IMR-90 (cell line): ENCODE measurements at regions not wholly inside any gene's neighbourhood (a gene's known extent, or its start where the extent isn't known, plus 50 kb on each side); places are given as distances from the start of the nearest gene placed in this dataset.

Experiments
- ATAC-seq: fragments of 200-7000 bp; cut with Tn5 transposase; 2 replicates; pipeline ENCODE4 v1.9.1; 2020; ENCODE audit warnings: low read depth, mild to moderate bottlenecking, moderate library complexity
- BruUV-seq: library from RNA; stranded (reverse); fragments of 400-500 nt; replicated peaks from 2 replicates; lab custom pipeline; 2021; lab: Mats Ljungman, UMichigan
- CTCF ChIA-PET: fragments of 300-600 bp; formaldehyde crosslinking; extraction: SDS; loops from one replicate; lab custom pipeline; 2021; ENCODE audit warnings: antibody characterized with exemption; lab: Yijun Ruan, JAX
- POLR2A ChIA-PET: fragments of 300-600 bp; sonication (Branson Sonifier 250); formaldehyde crosslinking; loops from one replicate; lab custom pipeline; 2022; ENCODE audit warnings: antibody characterized with exemption; ENCODE audit not compliant: unreplicated experiment; lab: Charles Lee
- DNase-seq: peaks from one replicate; pipeline ENCODE4 v3.0.0; 2013
- H2AFZ ChIP-seq: replicated peaks from 2 replicates; pipeline ENCODE3; 2013; ENCODE audit warnings: low read length, mild to moderate bottlenecking; ENCODE audit not compliant: poor library complexity
- H2AK5ac ChIP-seq: 2 replicates; pipeline ENCODE4 v1.6.1; 2013; ENCODE audit warnings: low read depth, low read length, inconsistent platforms
- H2AK9ac ChIP-seq: replicated peaks from 2 replicates; pipeline ENCODE3; 2013; ENCODE audit warnings: mild to moderate bottlenecking, low read depth, low read length, moderate library complexity; ENCODE audit not compliant: poor library complexity
- H2BK120ac ChIP-seq: 2 replicates; pipeline ENCODE4 v1.6.1; 2013; ENCODE audit warnings: low read depth, low read length, inconsistent platforms
- H2BK15ac ChIP-seq: 3 replicates; pipeline ENCODE4 v1.6.1; 2013; ENCODE audit warnings: low read depth, low read length, inconsistent platforms
- H2BK20ac ChIP-seq: 2 replicates; pipeline ENCODE4 v1.6.1; 2013; ENCODE audit warnings: low read depth, mild to moderate bottlenecking, inconsistent platforms, low read length, moderate library complexity
- H2BK5ac ChIP-seq: 2 replicates; pipeline ENCODE4 v1.6.1; 2013; ENCODE audit warnings: mild to moderate bottlenecking, low read depth, low read length, inconsistent platforms; ENCODE audit not compliant: poor library complexity, severe bottlenecking
- H3K14ac ChIP-seq: replicated peaks from 2 replicates; pipeline ENCODE4 v1.6.1; 2013; ENCODE audit warnings: low read depth, low read length, inconsistent platforms
- H3K18ac ChIP-seq: 2 replicates; pipeline ENCODE4 v1.6.1; 2013; ENCODE audit warnings: low read depth, low read length, control low read depth
- H3K23ac ChIP-seq: 2 replicates; pipeline ENCODE4 v1.6.1; 2013; ENCODE audit warnings: low read depth, low read length, inconsistent platforms
- H3K27ac ChIP-seq: 2 replicates; pipeline ENCODE4 v1.5.1; 2013; ENCODE audit warnings: mild to moderate bottlenecking, control low read depth, low read length; ENCODE audit not compliant: insufficient read depth
- H3K27me3 ChIP-seq: 2 replicates; pipeline ENCODE4 v1.6.1; 2013; ENCODE audit warnings: low read length; ENCODE audit not compliant: control insufficient read depth, insufficient read depth
- H3K36me3 ChIP-seq: 2 replicates; pipeline ENCODE4 v1.6.1; 2013; ENCODE audit warnings: low read length, mixed read lengths; ENCODE audit not compliant: control insufficient read depth, insufficient read depth
- H3K4ac ChIP-seq: 2 replicates; pipeline ENCODE4 v1.6.1; 2013; ENCODE audit warnings: low read depth, low read length, inconsistent platforms
- H3K4me1 ChIP-seq: 2 replicates; pipeline ENCODE4 v1.6.1; 2013; ENCODE audit warnings: low read length, mixed read lengths; ENCODE audit not compliant: control insufficient read depth, insufficient read depth
- H3K4me2 ChIP-seq: 2 replicates; pipeline ENCODE4 v1.6.1; 2013; ENCODE audit warnings: low read depth, mild to moderate bottlenecking, control low read depth, low read length, moderate library complexity
- H3K4me3 ChIP-seq: 2 replicates; pipeline ENCODE4 v1.5.1; 2013; ENCODE audit warnings: low read depth, mild to moderate bottlenecking, control low read depth, low read length, moderate library complexity; ENCODE audit not compliant: insufficient read depth
- H3K56ac ChIP-seq: 2 replicates; pipeline ENCODE4 v1.6.1; 2013; ENCODE audit warnings: low read length, inconsistent platforms; ENCODE audit not compliant: insufficient read depth; ENCODE audit errors: extremely low read depth
- H3K79me1 ChIP-seq, 2 experiments: 2 replicates each; pipeline ENCODE4 v1.6.1; 2013; ENCODE audit warnings: low read length in 2 of 2, inconsistent platforms in 1 of 2, low read depth in 1 of 2
- H3K9ac ChIP-seq: 2 replicates; pipeline ENCODE4 v1.6.1; 2013; ENCODE audit warnings: low read depth, low read length, control low read depth
- H3K9me1 ChIP-seq: 2 replicates; pipeline ENCODE4 v1.6.1; 2013; ENCODE audit warnings: low read length, inconsistent platforms; ENCODE audit not compliant: insufficient read depth
- H3K9me3 ChIP-seq: 2 replicates; pipeline ENCODE4 v1.6.1; 2013; ENCODE audit warnings: low read length; ENCODE audit not compliant: control insufficient read depth, insufficient read depth
- H4K20me1 ChIP-seq: 2 replicates; pipeline ENCODE4 v1.6.1; 2013; ENCODE audit warnings: low read length, inconsistent platforms; ENCODE audit not compliant: insufficient read depth
- H4K5ac ChIP-seq: 2 replicates; pipeline ENCODE4 v1.6.1; 2013; ENCODE audit warnings: mild to moderate bottlenecking, low read depth, low read length, control low read depth
- H4K8ac ChIP-seq, 2 experiments: 2 replicates each; pipeline ENCODE4 v1.6.1; 2013; ENCODE audit warnings: low read depth in 2 of 2, low read length in 2 of 2, control low read depth in 1 of 2, inconsistent platforms in 1 of 2
- H4K91ac ChIP-seq: 2 replicates; pipeline ENCODE4 v1.6.1; 2013; ENCODE audit warnings: low read depth, low read length, inconsistent platforms; ENCODE audit not compliant: insufficient read depth
- MAFK ChIP-seq: IDR thresholded peaks from 2 replicates; pipeline ENCODE4 v1.6.1; 2012; ENCODE audit warnings: low read depth, low read length, improper control_type of control experiment
- RFX5 ChIP-seq: IDR thresholded peaks from 2 replicates; pipeline ENCODE4 v1.8.0; 2012; ENCODE audit warnings: low read depth, mild to moderate bottlenecking, low read length, moderate library complexity
- WGBS, 2 experiments: methylation state at CpG; one replicate each; pipeline versions ENCODE4 v1.1.5 to v1.1.7; 2013; ENCODE audit warnings: missing lambda C conversion rate in 2 of 2; ENCODE audit not compliant: insufficient read length in 1 of 2; ENCODE audit errors: extremely low coverage in 2 of 2; 5-methylcytosine and 5-hydroxymethylcytosine counted together
- dilution Hi-C: fragments of 300-500 bp; cut with HindIII; formaldehyde crosslinking; loops from one replicate; pipeline ENCODE4 v1.14.3; 2018; ENCODE audit warnings: low sequenced_read_pairs; ENCODE audit not compliant: unreplicated experiment
- in situ Hi-C: fragments of 300-500 bp; cut with MboI; formaldehyde crosslinking; loops from 3 replicates; pipeline ENCODE4 v1.14.3; 2019; ENCODE audit warnings: low sequenced_read_pairs, inconsistent platforms, mixed read lengths
- intact Hi-C: fragments of 100-400 bp; cut with micrococcal nuclease; formaldehyde crosslinking; loops from 2 replicates; pipeline ENCODE4 v1.10.0; 2022
- TF ChIP-seq, protein P1 (sequence below): conservative IDR thresholded peaks from 2 replicates; pipeline ENCODE4 v1.5.1; 2012; ENCODE audit warnings: mild to moderate bottlenecking, low read depth, low read length, improper control_type of control experiment

GRCh38 chr1:47612819-47613218, 175.0 kb downstream of the FOXD2 start:
- no peak overlapping the region for H3K4me2 ChIP-seq
- no peak for DNase-seq
- no peak overlapping the region for H2BK5ac ChIP-seq
- H3K14ac ChIP-seq: no peak overlapping the region
- no peaks in the 10 kb centered on the region for H3K36me3 ChIP-seq
- H4K91ac ChIP-seq: no peak overlapping the region
- no peaks in the 10 kb centered on the region for H3K79me1 ChIP-seq
- no peaks in the 10 kb centered on the region for H3K4me1 ChIP-seq
- POLR2A ChIA-PET: no interaction called here
- in situ Hi-C loops (no loop called here), dilution Hi-C loops (no loop called here), intact Hi-C loops (no loop called here)
- H2BK20ac ChIP-seq: no peak overlapping the region
- H3K56ac ChIP-seq: no peak overlapping the region
- no CpG with 5 or more reads among the region's 1 CpG for WGBS, 2 experiments
- peak; percentile 95 for TF ChIP-seq MAFK
- TF ChIP-seq, protein P1, sequence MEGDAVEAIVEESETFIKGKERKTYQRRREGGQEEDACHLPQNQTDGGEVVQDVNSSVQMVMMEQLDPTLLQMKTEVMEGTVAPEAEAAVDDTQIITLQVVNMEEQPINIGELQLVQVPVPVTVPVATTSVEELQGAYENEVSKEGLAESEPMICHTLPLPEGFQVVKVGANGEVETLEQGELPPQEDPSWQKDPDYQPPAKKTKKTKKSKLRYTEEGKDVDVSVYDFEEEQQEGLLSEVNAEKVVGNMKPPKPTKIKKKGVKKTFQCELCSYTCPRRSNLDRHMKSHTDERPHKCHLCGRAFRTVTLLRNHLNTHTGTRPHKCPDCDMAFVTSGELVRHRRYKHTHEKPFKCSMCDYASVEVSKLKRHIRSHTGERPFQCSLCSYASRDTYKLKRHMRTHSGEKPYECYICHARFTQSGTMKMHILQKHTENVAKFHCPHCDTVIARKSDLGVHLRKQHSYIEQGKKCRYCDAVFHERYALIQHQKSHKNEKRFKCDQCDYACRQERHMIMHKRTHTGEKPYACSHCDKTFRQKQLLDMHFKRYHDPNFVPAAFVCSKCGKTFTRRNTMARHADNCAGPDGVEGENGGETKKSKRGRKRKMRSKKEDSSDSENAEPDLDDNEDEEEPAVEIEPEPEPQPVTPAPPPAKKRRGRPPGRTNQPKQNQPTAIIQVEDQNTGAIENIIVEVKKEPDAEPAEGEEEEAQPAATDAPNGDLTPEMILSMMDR: no peak
- no peak for TF ChIP-seq RFX5
- H2AK5ac ChIP-seq: no peak overlapping the region
- no peaks in the 10 kb centered on the region for H3K9me1 ChIP-seq
- H2AFZ ChIP-seq: no peak overlapping the region
- no peak overlapping the region for H2BK120ac ChIP-seq
- CTCF ChIA-PET: no interaction called here
- H3K9me3 ChIP-seq: no peaks in the 10 kb centered on the region
- no peak overlapping the region for H2BK15ac ChIP-seq
- no peak for ATAC-seq
- no TSS peak for BruUV-seq
- no peak overlapping the region for H3K4ac ChIP-seq
- H3K18ac ChIP-seq: no peak overlapping the region
- H4K20me1 ChIP-seq: no peaks in the 10 kb centered on the region
- H4K8ac ChIP-seq: no peak overlapping the region
- H3K23ac ChIP-seq: no peak overlapping the region
- H3K27ac ChIP-seq: no peak overlapping the region
- no peak overlapping the region for H4K5ac ChIP-seq
- H3K27me3 ChIP-seq: no peaks in the 10 kb centered on the region
- no peak overlapping the region for H3K9ac ChIP-seq
- H2AK9ac ChIP-seq: no peak overlapping the region
- no peak overlapping the region for H3K4me3 ChIP-seq
